Gastroesophageal sphincter (tissue), 2 donors: ENCODE measurements at regions not wholly inside any gene's neighbourhood (a gene's known extent, or its start where the extent isn't known, plus 50 kb on each side); places are given as distances from the start of the nearest gene placed in this dataset.

Experiments used
- POLR2A ChIP-seq, 2 donors: fragments of 450-650 bp; IDR thresholded peaks; one replicate each; pipeline ENCODE4 v1.6.1; 2017; ENCODE audit warnings: antibody characterized with exemption in 2 of 2, mild to moderate bottlenecking in 2 of 2, moderate library complexity in 1 of 2
- POLR2AphosphoS5 ChIP-seq: sonication (generic); formaldehyde crosslinking; IDR thresholded peaks from one replicate; pipeline ENCODE4 v1.6.1; 2017; ENCODE audit warnings: antibody characterized with exemption

- TF ChIP-seq POLR2AphosphoS5 (no peak), POLR2A (IDR thresholded peaks at IDR 0.05) (no peak)
These were observed 67.4 kb upstream of the PCDH18 start for GRCh38 chr4:137599734-137600133.
